ENCODE measurements at regions not wholly inside any gene's neighbourhood (a gene's known extent, or its start where the extent isn't known, plus 50 kb on each side); places are given as distances from the start of the nearest gene placed in this dataset.

DNA sequence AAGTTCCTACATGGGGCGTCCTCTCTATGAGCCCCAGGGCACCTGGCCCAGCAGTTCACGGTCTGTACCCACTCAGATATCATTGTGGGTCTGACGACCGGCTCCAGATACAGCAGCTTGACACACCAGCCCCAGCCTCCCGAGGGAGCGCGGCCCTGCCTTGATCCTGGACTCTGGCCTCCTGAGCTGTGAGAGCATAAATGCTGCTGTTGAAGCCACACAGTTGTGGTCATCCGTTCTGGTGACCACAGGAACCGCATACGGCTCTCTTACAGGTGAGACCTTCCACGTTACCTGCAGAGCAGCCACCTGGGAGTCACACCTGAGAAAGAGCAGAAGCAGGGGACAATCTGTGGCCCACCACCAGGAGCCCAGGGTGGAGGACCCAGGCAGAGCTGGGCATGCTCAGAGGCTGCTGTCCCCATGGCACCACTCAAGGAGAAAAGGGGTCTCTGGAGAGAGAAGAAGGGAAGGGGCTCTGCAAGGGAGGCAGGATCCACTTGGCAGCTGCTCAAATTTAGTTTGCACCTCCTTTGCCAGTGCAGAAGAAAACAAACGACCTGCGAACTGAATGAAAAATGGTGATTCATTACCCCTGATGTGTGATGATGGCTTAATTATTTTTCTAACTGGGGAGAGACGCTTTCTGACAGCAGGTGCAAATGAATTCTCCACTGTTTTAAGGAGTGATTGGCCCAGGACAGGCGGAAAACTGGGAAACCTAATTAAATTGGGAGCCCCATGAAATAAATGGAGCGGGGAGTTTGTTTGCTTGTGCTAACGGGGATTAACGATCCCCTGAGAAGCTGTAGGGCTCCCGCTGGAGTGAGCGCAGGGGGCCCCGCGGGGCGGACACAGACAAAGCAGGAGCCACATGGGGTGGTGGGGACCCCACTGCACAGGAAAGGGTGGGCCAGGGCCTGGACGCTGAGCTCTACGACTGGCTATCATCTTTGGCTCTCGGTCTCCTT is 208.9 kb downstream of the RBFOX3 start:
- TF ChIP-seq, protein P1, sequence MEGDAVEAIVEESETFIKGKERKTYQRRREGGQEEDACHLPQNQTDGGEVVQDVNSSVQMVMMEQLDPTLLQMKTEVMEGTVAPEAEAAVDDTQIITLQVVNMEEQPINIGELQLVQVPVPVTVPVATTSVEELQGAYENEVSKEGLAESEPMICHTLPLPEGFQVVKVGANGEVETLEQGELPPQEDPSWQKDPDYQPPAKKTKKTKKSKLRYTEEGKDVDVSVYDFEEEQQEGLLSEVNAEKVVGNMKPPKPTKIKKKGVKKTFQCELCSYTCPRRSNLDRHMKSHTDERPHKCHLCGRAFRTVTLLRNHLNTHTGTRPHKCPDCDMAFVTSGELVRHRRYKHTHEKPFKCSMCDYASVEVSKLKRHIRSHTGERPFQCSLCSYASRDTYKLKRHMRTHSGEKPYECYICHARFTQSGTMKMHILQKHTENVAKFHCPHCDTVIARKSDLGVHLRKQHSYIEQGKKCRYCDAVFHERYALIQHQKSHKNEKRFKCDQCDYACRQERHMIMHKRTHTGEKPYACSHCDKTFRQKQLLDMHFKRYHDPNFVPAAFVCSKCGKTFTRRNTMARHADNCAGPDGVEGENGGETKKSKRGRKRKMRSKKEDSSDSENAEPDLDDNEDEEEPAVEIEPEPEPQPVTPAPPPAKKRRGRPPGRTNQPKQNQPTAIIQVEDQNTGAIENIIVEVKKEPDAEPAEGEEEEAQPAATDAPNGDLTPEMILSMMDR (IDR thresholded peaks at IDR 0.05), result no peak
- TF ChIP-seq POLR2A (IDR thresholded peaks at IDR 0.05; ENCODE audit: low read length) (no peak), KDM1A (IDR thresholded peaks at IDR 0.05; ENCODE audit: low read depth) (no peak), JUN (IDR thresholded peaks at IDR 0.05) (no peak), PHF8 (IDR thresholded peaks at IDR 0.05; ENCODE audit: borderline replicate concordance, low read depth) (no peak), CEBPB (IDR thresholded peaks at IDR 0.05) (no peak), EHMT2 (IDR thresholded peaks at IDR 0.05; ENCODE audit: low read depth) (no peak), POLR2AphosphoS2 (conservative IDR thresholded peaks at IDR 0.05; ENCODE audit: low read length) (no peak), SMC3 (IDR thresholded peaks at IDR 0.05) (no peak), EHF (CRISPR knock-in tag; IDR thresholded peaks at IDR 0.05) (no peak)
- TF ChIP-seq, protein P2, sequence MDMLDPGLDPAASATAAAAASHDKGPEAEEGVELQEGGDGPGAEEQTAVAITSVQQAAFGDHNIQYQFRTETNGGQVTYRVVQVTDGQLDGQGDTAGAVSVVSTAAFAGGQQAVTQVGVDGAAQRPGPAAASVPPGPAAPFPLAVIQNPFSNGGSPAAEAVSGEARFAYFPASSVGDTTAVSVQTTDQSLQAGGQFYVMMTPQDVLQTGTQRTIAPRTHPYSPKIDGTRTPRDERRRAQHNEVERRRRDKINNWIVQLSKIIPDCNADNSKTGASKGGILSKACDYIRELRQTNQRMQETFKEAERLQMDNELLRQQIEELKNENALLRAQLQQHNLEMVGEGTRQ (IDR thresholded peaks at IDR 0.05), result no peak
- TF ChIP-seq, protein P3, sequence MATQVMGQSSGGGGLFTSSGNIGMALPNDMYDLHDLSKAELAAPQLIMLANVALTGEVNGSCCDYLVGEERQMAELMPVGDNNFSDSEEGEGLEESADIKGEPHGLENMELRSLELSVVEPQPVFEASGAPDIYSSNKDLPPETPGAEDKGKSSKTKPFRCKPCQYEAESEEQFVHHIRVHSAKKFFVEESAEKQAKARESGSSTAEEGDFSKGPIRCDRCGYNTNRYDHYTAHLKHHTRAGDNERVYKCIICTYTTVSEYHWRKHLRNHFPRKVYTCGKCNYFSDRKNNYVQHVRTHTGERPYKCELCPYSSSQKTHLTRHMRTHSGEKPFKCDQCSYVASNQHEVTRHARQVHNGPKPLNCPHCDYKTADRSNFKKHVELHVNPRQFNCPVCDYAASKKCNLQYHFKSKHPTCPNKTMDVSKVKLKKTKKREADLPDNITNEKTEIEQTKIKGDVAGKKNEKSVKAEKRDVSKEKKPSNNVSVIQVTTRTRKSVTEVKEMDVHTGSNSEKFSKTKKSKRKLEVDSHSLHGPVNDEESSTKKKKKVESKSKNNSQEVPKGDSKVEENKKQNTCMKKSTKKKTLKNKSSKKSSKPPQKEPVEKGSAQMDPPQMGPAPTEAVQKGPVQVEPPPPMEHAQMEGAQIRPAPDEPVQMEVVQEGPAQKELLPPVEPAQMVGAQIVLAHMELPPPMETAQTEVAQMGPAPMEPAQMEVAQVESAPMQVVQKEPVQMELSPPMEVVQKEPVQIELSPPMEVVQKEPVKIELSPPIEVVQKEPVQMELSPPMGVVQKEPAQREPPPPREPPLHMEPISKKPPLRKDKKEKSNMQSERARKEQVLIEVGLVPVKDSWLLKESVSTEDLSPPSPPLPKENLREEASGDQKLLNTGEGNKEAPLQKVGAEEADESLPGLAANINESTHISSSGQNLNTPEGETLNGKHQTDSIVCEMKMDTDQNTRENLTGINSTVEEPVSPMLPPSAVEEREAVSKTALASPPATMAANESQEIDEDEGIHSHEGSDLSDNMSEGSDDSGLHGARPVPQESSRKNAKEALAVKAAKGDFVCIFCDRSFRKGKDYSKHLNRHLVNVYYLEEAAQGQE (IDR thresholded peaks at IDR 0.05), result no peak
- TF ChIP-seq, protein P4, sequence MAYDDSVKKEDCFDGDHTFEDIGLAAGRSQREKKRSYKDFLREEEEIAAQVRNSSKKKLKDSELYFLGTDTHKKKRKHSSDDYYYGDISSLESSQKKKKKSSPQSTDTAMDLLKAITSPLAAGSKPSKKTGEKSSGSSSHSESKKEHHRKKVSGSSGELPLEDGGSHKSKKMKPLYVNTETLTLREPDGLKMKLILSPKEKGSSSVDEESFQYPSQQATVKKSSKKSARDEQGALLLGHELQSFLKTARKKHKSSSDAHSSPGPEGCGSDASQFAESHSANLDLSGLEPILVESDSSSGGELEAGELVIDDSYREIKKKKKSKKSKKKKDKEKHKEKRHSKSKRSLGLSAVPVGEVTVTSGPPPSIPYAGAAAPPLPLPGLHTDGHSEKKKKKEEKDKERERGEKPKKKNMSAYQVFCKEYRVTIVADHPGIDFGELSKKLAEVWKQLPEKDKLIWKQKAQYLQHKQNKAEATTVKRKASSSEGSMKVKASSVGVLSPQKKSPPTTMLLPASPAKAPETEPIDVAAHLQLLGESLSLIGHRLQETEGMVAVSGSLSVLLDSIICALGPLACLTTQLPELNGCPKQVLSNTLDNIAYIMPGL (CRISPR knock-in tag; IDR thresholded peaks at IDR 0.05; ENCODE audit: borderline replicate concordance), result no peak

Data from A549 (cell line).